ENCODE measurements at regions not wholly inside any gene's neighbourhood (a gene's known extent, or its start where the extent isn't known, plus 50 kb on each side); places are given as distances from the start of the nearest gene placed in this dataset.
"Not testable (repeated sequence)": the region's sequence is repeated elsewhere in the genome, so short reads cannot be mapped to it uniquely, and the experiment has no call there.

DNA sequence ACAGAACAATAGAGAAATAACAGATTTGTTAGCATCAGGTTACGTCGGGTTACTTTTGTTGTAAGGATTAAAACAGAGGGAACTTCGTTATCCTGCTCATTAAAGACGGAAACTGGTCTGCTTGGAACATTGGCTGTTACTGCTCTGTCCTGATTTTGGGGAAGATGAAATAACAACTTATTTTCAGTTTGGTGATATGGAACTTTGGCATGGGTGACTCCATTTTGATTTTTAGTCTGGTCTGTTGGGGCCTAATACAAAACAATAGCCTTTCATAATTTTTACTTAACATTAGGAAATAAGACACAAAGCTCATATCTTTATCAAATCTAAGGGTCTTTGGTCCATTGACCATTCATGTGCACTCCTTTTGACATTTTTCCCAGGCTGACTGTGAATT is 220.5 kb upstream of the DUSP10 start:
- no peaks in the 10 kb centered on the region for H3K27me3 Mint-ChIP-seq
- H3K4me3 Mint-ChIP-seq = no peak overlapping the region
- no peaks in the 10 kb centered on the region for H3K9me3 Mint-ChIP-seq
- H3K36me3 Mint-ChIP-seq = no peaks in the 10 kb centered on the region
- H3K27ac Mint-ChIP-seq = no peak overlapping the region
- DNase-seq (no peak), ATAC-seq (ENCODE audit: low read depth) (no peak)
- H3K4me1 Mint-ChIP-seq = peaks cover 22% of the 10 kb centered on the region
- POLR2A ChIA-PET = no interaction called here

DNA sequence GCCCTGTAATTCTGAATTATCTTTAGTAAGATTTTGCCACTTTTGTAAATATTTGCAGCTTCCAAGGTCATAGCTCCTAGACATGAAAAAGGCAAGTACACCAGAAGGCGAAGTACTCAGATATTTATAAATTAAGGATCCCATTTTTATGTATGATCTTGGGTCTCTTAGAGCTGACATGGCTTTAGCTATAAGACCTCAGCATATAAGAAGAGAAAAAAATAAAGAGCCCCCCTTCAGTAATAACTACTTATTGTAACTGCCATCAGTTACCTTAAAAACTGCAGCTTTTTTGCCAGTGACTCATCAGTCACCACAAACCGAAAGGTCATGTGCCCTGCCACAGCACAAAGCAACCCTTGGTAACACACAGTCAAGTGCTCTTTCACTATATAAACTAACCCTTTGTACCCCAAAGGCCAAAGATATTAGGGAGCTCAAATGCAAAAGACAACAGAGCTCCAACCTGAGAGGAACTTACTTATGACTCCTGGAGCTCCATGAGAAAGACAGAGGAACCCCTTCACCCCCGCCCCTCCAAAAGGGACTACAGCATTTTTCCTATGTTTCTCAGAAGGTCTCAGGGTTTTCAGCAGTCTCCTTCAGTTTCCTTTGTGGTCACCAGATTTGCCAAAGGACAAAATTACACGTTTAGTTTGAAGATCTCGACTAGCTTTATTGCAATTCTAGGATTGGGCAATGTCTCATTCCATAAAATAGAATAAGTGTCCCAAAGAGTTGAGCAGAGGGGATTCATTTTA is 219.8 kb upstream of the DUSP10 start:
- POLR2A ChIA-PET = interaction anchor here (1.2 to 1.4 kb wide), 2 partner anchors 218 to 220 kb away, joined by 3 to 8 read pairs; partner anchors contain the start of gene DUSP10
- peak; percentile 63 for DNase-seq
- H3K4me3 Mint-ChIP-seq = peak overlapping the region; percentile 52
- H3K9me3 Mint-ChIP-seq = no peaks in the 10 kb centered on the region
- H3K27me3 Mint-ChIP-seq = no peaks in the 10 kb centered on the region
- H3K4me1 Mint-ChIP-seq = peaks cover 22% of the 10 kb centered on the region
- no peak overlapping the region for H3K27ac Mint-ChIP-seq
- ATAC-seq (ENCODE audit: low read depth) = peak; percentile 94
- H3K36me3 Mint-ChIP-seq = no peaks in the 10 kb centered on the region

DNA sequence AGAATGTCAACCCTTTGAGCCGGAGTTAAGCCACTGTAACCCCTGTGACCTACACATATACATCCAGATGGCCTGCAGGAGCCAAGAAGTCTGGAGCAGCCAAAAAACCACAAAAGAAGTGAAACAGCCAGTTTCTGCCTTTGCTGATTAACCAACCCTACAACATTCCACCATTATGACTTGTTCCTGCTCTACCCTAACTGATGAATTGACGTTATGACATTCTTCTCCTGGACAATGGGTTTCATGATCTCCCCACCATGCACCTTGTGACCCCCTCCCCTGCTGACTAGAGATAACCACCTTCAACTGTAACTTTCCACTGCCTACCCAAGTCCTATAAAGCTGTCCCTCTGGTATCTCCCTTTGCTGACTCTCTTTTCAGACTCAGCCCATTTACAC is 216.3 kb upstream of the DUSP10 start:
- H3K36me3 Mint-ChIP-seq; H3K9me3 Mint-ChIP-seq; H3K27me3 Mint-ChIP-seq; POLR2A ChIA-PET; ATAC-seq (ENCODE audit: low read depth); H3K27ac Mint-ChIP-seq; DNase-seq; H3K4me3 Mint-ChIP-seq: not testable (repeated sequence)
- peaks cover 22% of the 10 kb centered on the region for H3K4me1 Mint-ChIP-seq

DNA sequence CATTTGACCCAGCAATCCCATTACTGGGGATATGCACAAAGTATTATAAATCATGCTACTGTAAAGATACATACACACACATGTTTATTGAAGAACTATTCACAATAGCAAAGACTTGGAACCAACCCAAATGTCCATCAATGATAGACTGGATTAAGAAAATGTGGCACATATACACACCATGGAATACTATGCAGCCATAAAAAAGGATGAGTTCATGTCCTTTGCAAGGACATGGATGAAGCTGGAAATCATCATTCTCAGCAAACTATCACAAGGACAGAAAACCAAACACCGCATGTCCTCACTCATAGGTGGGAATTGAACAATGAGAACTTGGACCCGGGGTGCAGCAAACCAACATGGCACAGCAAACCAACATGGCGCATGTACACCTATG is 215.5 kb upstream of the DUSP10 start:
- H3K36me3 Mint-ChIP-seq; H3K4me3 Mint-ChIP-seq; ATAC-seq (ENCODE audit: low read depth); DNase-seq; H3K27ac Mint-ChIP-seq; H3K9me3 Mint-ChIP-seq; POLR2A ChIA-PET; H3K27me3 Mint-ChIP-seq: not testable (repeated sequence)
- peaks cover 17% of the 10 kb centered on the region for H3K4me1 Mint-ChIP-seq

DNA sequence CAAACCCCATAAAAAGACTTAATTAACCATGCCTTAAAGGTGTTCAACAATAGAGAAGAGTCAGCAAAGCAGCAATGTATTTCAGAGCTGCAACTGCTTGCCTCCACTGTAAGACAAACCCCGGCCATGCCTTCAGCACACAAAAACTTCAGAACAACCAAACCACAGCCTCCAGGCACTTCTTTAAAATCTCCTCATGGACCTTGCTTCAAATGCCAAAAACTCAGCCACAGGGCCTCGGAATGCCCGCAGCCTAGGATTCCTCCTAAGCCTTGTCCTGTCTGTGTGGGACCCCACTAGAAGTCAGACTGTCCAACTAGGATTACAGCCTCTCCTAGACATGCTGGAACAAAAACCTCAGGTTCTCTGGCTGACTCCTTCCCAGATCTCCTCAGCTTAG is 208.1 kb upstream of the DUSP10 start:
- H3K27me3 Mint-ChIP-seq = no peaks in the 10 kb centered on the region
- DNase-seq (no peak), ATAC-seq (ENCODE audit: low read depth) (no peak)
- POLR2A ChIA-PET = no interaction called here
- no peak overlapping the region for H3K27ac Mint-ChIP-seq
- peaks cover 6% of the 10 kb centered on the region for H3K36me3 Mint-ChIP-seq
- no peak overlapping the region for H3K4me3 Mint-ChIP-seq
- no peaks in the 10 kb centered on the region for H3K4me1 Mint-ChIP-seq
- H3K9me3 Mint-ChIP-seq = peaks cover 7% of the 10 kb centered on the region

DNA sequence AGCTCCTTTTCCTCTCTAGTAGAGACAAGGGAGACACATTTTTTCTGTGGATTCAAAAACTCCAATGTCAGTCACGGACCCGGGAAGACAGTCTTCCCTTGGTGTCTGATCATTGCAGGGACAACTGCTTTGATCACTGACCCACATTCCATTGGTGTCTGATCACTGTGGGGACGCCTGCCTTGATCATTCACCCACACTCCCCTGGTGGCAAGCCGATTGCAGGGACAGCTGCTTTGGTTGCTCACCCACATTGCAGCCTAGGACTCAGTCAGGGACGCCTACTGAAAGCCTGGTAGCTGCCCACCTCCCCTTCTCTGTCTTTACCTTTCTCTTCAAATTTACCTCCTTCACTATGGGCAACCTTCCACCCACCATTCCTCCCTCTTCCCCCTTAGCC is 206.6 kb upstream of the DUSP10 start:
- no peaks in the 10 kb centered on the region for H3K4me1 Mint-ChIP-seq
- H3K27me3 Mint-ChIP-seq = no peaks in the 10 kb centered on the region
- POLR2A ChIA-PET = no interaction called here
- no peak overlapping the region for H3K27ac Mint-ChIP-seq
- DNase-seq (no peak), ATAC-seq (ENCODE audit: low read depth) (no peak)
- peaks cover 9% of the 10 kb centered on the region for H3K36me3 Mint-ChIP-seq
- H3K4me3 Mint-ChIP-seq = no peak overlapping the region
- peaks cover 8% of the 10 kb centered on the region for H3K9me3 Mint-ChIP-seq

DNA sequence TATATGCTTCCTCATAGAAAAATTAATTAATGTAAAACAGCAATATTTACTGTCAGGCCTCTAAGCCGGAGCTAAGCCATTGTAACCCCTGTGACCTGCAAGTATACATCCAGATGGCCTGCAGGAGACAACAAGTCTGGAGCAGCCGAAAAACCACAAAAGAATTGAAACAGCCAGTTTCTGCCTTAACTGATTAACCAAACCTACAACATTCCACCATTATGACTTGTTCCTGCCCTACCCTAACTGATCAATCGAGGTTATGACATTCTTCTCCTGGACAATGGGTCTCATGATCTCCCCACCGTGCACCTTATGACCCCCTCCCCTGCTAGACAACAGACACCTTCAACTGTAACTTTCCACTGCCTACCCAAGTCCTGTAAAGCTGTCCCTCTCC is 205.8 kb upstream of the DUSP10 start:
- H3K9me3 Mint-ChIP-seq = peaks cover 10% of the 10 kb centered on the region
- no peak overlapping the region for H3K4me3 Mint-ChIP-seq
- no peak overlapping the region for H3K27ac Mint-ChIP-seq
- H3K36me3 Mint-ChIP-seq = peaks cover 9% of the 10 kb centered on the region
- POLR2A ChIA-PET = no interaction called here
- no peaks in the 10 kb centered on the region for H3K4me1 Mint-ChIP-seq
- DNase-seq (no peak), ATAC-seq (ENCODE audit: low read depth) (no peak)
- H3K27me3 Mint-ChIP-seq = no peaks in the 10 kb centered on the region

DNA sequence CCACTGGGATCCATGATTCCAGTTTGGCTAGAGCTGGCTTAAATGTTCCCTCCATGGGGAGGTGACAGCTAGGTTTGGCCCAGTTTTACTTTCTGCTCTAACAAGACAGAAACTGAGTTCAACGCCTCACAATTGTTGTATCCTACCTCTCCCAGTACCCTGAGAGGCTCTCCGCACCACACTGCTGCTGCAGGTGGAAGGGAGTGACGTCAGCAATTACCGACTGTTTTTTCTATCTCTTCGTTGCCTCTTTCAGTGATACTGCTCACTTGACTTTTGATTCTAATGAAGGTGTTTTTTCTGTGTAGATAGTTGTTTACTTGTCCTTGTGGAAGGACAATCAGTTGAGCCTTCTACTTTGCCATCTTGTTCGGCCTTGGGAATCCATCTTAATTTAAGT is 204.9 kb upstream of the DUSP10 start:
- DNase-seq (no peak), ATAC-seq (ENCODE audit: low read depth) (no peak)
- H3K27me3 Mint-ChIP-seq = no peaks in the 10 kb centered on the region
- peaks cover 10% of the 10 kb centered on the region for H3K9me3 Mint-ChIP-seq
- POLR2A ChIA-PET = no interaction called here
- no peaks in the 10 kb centered on the region for H3K4me1 Mint-ChIP-seq
- no peak overlapping the region for H3K4me3 Mint-ChIP-seq
- H3K36me3 Mint-ChIP-seq = peaks cover 9% of the 10 kb centered on the region
- H3K27ac Mint-ChIP-seq = no peak overlapping the region

DNA sequence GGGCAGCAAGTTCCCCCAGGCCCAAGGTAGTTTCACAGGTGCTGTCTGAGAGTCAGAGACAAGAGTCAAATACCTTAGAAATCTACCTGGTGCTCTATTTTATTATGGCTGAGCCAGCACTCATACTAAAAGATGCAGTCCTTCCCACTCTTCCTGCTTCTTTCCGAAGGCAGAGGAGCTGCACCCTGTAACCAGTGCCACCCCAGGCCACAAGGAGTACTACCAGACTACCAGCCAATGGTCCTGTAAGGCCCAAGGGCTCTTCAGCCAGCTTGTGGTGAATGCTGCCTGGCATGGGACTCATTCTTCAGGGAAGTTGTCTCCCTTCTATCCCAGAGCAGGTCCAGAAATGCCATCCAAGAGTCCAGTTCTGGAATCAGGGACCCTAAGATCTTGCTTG is 203.8 kb upstream of the DUSP10 start:
- no peaks in the 10 kb centered on the region for H3K27me3 Mint-ChIP-seq
- H3K27ac Mint-ChIP-seq = no peak overlapping the region
- H3K36me3 Mint-ChIP-seq = peaks cover 9% of the 10 kb centered on the region
- ATAC-seq (ENCODE audit: low read depth) (no peak), DNase-seq (no peak)
- POLR2A ChIA-PET = no interaction called here
- H3K9me3 Mint-ChIP-seq = peaks cover 14% of the 10 kb centered on the region
- no peaks in the 10 kb centered on the region for H3K4me1 Mint-ChIP-seq
- H3K4me3 Mint-ChIP-seq = no peak overlapping the region

DNA sequence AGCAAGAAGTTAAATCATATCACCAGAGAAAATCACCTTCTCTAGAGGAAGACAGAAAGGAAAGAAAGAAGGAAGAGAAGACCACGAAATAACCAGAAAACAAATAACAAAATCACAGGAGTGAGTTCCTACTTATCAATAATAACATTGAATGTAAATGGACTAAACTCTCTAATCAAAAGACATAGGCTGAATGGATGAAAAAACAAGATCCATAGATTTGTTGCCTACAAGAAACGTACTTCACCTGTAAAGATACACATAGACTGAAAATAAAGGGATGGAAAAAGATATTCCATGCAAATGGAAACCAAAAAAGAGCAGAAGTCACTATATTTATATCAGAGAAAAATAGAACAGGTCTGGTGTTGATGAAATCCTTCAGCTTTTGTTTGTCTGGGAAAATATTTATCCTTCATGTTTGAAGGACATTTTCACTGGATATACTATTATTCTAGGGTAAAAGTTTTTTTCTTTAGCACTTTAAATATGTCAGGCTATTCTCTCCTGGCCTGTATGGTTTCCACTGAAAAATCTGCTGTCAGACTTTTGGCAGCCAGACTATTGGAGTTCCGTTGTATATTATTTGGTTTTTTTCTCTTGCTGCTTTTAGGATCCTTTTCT is 202.5 kb upstream of the DUSP10 start:
- H3K27me3 Mint-ChIP-seq = no peaks in the 10 kb centered on the region
- H3K4me1 Mint-ChIP-seq = no peaks in the 10 kb centered on the region
- H3K36me3 Mint-ChIP-seq = peaks cover 6% of the 10 kb centered on the region
- POLR2A ChIA-PET = no interaction called here
- H3K27ac Mint-ChIP-seq = no peak overlapping the region
- DNase-seq (no peak), ATAC-seq (ENCODE audit: low read depth) (no peak)
- no peak overlapping the region for H3K4me3 Mint-ChIP-seq
- H3K9me3 Mint-ChIP-seq = peaks cover 14% of the 10 kb centered on the region

DNA sequence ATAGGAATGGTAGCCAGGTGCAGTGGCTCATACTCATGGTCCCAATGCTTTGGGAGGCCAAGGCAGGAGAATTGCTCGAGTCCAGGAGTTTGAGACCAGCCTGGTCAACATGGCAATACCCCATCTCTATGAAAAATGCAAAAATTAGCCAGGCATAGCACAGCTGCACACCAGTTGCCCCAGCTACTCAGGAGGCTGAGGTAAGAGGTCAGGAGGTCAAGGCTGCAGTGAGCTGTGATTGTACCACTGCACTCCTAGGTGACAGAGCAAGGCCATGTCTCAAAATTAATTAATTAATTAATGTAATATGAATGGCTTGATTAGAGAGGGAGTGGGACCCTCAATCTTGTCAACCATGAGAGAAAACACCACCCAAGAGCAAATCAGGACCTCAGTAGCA is 198.7 kb upstream of the DUSP10 start:
- Mint-ChIP-seq H3K9me3 (peaks cover 11% of the 10 kb centered on the region), H3K27me3 (no peaks in the 10 kb centered on the region), H3K36me3 (peaks cover 3% of the 10 kb centered on the region), H3K4me1 (no peaks in the 10 kb centered on the region), H3K27ac (no peak overlapping the region), H3K4me3 (no peak overlapping the region)
- POLR2A ChIA-PET = no interaction called here
- ATAC-seq (ENCODE audit: low read depth) = no peak
- no peak for DNase-seq

DNA sequence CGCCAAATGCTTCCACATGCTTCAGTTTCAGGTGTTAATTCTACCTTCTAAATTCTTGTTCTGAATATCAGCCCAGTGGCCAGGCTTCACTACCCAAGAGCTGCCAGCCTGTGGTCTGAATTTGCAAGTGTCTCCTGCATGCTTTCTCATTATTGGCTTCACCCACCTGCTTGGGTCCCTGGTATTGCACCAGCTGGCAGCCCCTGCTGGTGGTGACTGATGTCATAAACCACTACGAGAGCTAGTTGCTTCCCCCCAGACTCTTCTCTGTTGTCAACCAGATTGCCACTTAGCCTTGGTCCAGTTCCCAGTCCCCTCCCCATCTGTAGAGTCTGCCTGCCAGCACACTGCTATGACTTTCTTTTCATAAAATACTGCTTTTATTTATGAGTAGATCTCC is 197.7 kb upstream of the DUSP10 start:
- POLR2A ChIA-PET = no interaction called here
- Mint-ChIP-seq H3K9me3 (peaks cover 7% of the 10 kb centered on the region), H3K4me3 (no peak overlapping the region), H3K27ac (no peak overlapping the region), H3K4me1 (no peaks in the 10 kb centered on the region), H3K27me3 (peaks cover 3% of the 10 kb centered on the region), H3K36me3 (no peaks in the 10 kb centered on the region)
- no peak for ATAC-seq (ENCODE audit: low read depth)
- no peak for DNase-seq

DNA sequence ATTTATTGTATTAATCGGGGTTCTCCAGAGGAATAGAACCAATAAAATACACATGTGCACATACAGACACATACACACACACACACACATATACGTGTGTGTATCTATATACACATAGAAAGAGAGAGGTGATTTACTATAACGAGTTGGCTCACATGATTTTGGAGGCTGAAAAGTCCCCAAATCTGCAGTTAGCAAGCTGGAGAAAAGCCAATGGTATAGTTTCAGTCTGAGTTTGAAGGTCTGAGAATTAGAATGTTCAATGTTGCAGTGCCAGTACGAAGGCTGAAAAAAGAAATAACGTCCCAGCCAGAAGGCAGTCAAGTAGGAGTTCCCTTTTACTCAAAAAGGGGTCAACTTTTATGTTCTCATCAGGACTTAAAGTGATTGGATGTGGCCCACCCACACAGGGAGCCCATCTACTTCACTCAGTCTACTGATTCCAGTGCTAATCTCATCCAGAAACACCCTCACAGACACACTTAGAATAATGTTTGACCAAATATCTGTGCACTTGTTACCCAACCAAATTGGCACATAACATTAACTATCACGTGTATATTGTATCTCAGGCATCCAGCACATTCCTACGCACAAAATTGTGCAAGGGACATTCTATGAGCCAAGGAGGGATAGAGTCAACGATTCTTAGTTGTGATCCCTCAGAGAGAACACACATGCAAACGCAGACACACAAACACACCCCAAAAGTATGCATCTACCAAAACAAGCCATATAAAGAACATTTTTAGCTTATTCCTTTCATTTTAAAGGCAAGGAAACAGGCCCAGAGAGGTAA is 195.5 kb upstream of the DUSP10 start:
- peaks cover 6% of the 10 kb centered on the region for H3K27me3 Mint-ChIP-seq
- DNase-seq (no peak), ATAC-seq (ENCODE audit: low read depth) (no peak)
- POLR2A ChIA-PET = no interaction called here
- H3K27ac Mint-ChIP-seq = no peak overlapping the region
- no peaks in the 10 kb centered on the region for H3K4me1 Mint-ChIP-seq
- H3K36me3 Mint-ChIP-seq = no peaks in the 10 kb centered on the region
- no peak overlapping the region for H3K4me3 Mint-ChIP-seq
- H3K9me3 Mint-ChIP-seq = peaks cover 4% of the 10 kb centered on the region

DNA sequence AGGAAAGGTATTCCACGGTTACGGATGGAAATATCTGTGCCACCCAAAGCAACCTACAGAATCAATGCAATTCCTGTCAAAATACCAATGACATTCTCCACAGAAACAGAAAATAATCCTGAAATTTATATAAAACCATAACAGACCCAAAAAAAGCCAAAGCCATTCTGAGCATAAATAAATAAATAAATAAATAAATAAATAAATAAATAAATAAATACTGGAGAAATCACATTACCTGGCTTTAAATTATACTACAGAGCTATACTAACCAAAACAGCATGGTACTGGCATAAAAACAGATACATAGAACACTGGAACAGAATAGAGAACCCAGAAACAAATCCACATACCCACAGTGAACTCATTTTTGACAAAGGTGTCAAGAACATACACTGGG is 191.9 kb upstream of the DUSP10 start:
- H3K9me3 Mint-ChIP-seq = no peaks in the 10 kb centered on the region
- H3K27me3 Mint-ChIP-seq = peaks cover 20% of the 10 kb centered on the region
- no peaks in the 10 kb centered on the region for H3K4me1 Mint-ChIP-seq
- no peak for DNase-seq
- POLR2A ChIA-PET = no interaction called here
- H3K4me3 Mint-ChIP-seq = no peak overlapping the region
- H3K27ac Mint-ChIP-seq = no peak overlapping the region
- ATAC-seq (ENCODE audit: low read depth) = no peak
- no peaks in the 10 kb centered on the region for H3K36me3 Mint-ChIP-seq

All from activated naive CD8-positive, alpha-beta T cell treated with anti-CD3 and anti-CD28 coated beads, Interleukin-2, amount 10 ng/mL, durations not matched to agents 7 days and 5 days (primary cell).